NCI-H1105 treated with DMSO at 0.1 percent for 48 hours (cell line): ENCODE measurements at regions not wholly inside any gene's neighbourhood (a gene's known extent, or its start where the extent isn't known, plus 50 kb on each side); places are given as distances from the start of the nearest gene placed in this dataset.
A peak's percentile ranks its signal among the peaks of the same experiment; 100 is the strongest.

Experiments
- DNase-seq: peaks from one replicate; lab custom pipeline; 2025; lab: John Stamatoyannopoulos, UW

GRCh38 chr12:60872219-60872618, 1276.4 kb downstream of the SLC16A7 start:
- DNase-seq: no peak

- no peak for DNase-seq
Measured at GRCh38 chr12:60872850-60873713, 1277.3 kb downstream of the SLC16A7 start.

GRCh38 chr12:60874091-60874490, 1278.3 kb downstream of the SLC16A7 start:
- DNase-seq: no peak

GRCh38 chr12:60920841-60921495, 1325.1 kb downstream of the SLC16A7 start:
- no peak for DNase-seq

- DNase-seq: no peak
Measured at GRCh38 chr12:60921541-60921940, 1325.7 kb downstream of the SLC16A7 start.

GRCh38 chr12:60926256-60926655, 1330.4 kb downstream of the SLC16A7 start:
- DNase-seq: no peak

GRCh38 chr12:60930151-60930550, 1330.1 kb upstream of the USP15 start:
- no peak for DNase-seq

- no peak for DNase-seq
Measured at GRCh38 chr12:60935981-60936761, 1324.0 kb upstream of the USP15 start.

- DNase-seq: peak; percentile 89
Measured at GRCh38 chr12:60947533-60947932, 1312.7 kb upstream of the USP15 start.

- no peak for DNase-seq
Measured at GRCh38 chr12:60967128-60967527, 1293.1 kb upstream of the USP15 start.

- DNase-seq: no peak
Measured at GRCh38 chr12:60977966-60978365, 1282.2 kb upstream of the USP15 start.

GRCh38 chr12:60980558-60980957, 1279.6 kb upstream of the USP15 start:
- DNase-seq: no peak

GRCh38 chr12:60981473-60981872, 1278.7 kb upstream of the USP15 start:
- DNase-seq: no peak

- DNase-seq: no peak
Measured at GRCh38 chr12:60992087-60992486, 1268.1 kb upstream of the USP15 start.

- DNase-seq: no peak
Measured at GRCh38 chr12:60995256-60995825, 1264.9 kb upstream of the USP15 start.

GRCh38 chr12:60997869-60998378, 1262.3 kb upstream of the USP15 start:
- DNase-seq: no peak

GRCh38 chr12:61009192-61009591, 1251.0 kb upstream of the USP15 start:
- DNase-seq: no peak

GRCh38 chr12:61011767-61012423, 1248.3 kb upstream of the USP15 start:
- DNase-seq: no peak

- no peak for DNase-seq
Measured at GRCh38 chr12:61018571-61018970, 1241.6 kb upstream of the USP15 start.

GRCh38 chr12:61023231-61023630, 1237.0 kb upstream of the USP15 start:
- DNase-seq: no peak

GRCh38 chr12:61029516-61029915, 1230.7 kb upstream of the USP15 start:
- DNase-seq: no peak

GRCh38 chr12:61037792-61038191, 1222.4 kb upstream of the USP15 start:
- no peak for DNase-seq
